OCI-LY1 (cell line): ENCODE measurements at regions not wholly inside any gene's neighbourhood (a gene's known extent, or its start where the extent isn't known, plus 50 kb on each side); places are given as distances from the start of the nearest gene placed in this dataset.
"Not testable (repeated sequence)": the region's sequence is repeated elsewhere in the genome, so short reads cannot be mapped to it uniquely, and the experiment has no call there.

Experiments used
- CTCF ChIP-seq: fragments of 200-600 bp; sonication (generic), shearing (Covaris generic); IDR thresholded peaks from 2 replicates; pipeline ENCODE4 v1.5.1; 2017; ENCODE audit warnings: mild to moderate bottlenecking, antibody characterized with exemption, low read length, moderate library complexity, mixed read lengths
- EZH2 ChIP-seq: fragments of 200-600 bp; sonication (generic), shearing (Covaris generic); IDR thresholded peaks from 2 replicates; pipeline ENCODE4 v1.8.0; 2017; ENCODE audit warnings: borderline replicate concordance, mixed run types, mild to moderate bottlenecking, antibody characterized with exemption, low read length, moderate library complexity, mixed read lengths

DNA sequence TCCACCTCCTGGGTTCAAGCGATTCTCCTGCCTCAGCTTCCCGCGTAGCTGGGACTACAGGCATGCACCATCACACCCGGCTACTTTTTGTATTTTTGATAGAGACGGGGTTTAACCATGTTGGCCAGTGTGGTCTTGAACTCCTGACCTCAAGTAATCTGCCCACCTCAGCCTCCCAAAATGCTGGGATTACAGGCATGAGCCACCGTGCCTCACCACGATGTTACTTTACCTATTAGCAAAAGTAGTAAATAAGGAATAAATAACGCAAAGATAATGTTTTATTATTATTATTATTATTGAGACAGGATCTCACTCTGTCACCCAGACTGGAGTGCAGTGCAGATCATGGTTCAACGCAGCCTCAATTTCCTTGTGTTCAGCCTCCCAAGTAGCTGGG is 145.9 kb downstream of the NPIPB5 start:
- not testable (repeated sequence) for TF ChIP-seq CTCF, EZH2
